ENCODE measurements at regions not wholly inside any gene's neighbourhood (a gene's known extent, or its start where the extent isn't known, plus 50 kb on each side); places are given as distances from the start of the nearest gene placed in this dataset.

DNA sequence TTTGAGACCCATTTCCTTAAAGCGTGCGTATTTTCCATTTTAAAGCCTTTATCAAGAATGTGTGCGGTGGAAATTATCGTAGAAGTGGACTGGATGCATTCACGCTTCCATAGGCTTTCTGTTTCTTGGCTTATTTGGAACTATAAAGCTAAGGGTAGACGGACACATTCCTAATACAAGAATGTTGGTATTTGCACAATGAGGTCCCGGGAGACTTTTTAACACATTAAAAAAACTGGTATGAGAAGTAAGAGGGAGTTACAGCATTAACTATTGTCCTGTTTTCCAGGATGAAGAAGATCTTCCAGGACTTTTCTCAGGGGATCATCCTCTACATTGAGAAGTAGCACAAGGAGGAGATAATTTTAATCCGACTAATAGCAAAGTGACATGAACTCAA is 653.0 kb downstream of the MTRR start:
- TF ChIP-seq SMAD3 (CRISPR knock-in tag; IDR thresholded peaks at IDR 0.05; ENCODE audit: borderline replicate concordance) (no peak), CTCF (IDR thresholded peaks at IDR 0.05) (no peak), FOXP4 (CRISPR knock-in tag; IDR thresholded peaks at IDR 0.05) (no peak), JUN (CRISPR knock-in tag; IDR thresholded peaks at IDR 0.05) (no peak), NFYB (CRISPR knock-in tag; conservative IDR thresholded peaks at IDR 0.05; ENCODE audit: low read depth) (no peak), ELF4 (CRISPR knock-in tag; IDR thresholded peaks at IDR 0.05; ENCODE audit: low read depth) (no peak), IRF2 (CRISPR knock-in tag; IDR thresholded peaks at IDR 0.05; ENCODE audit: borderline replicate concordance, low read depth) (no peak), TP53 (CRISPR knock-in tag; IDR thresholded peaks at IDR 0.05) (no peak), NR3C1 (CRISPR knock-in tag; conservative IDR thresholded peaks at IDR 0.05; ENCODE audit: low read depth) (no peak), CREM (CRISPR knock-in tag; IDR thresholded peaks at IDR 0.05) (no peak), ZNF317 (CRISPR knock-in tag; IDR thresholded peaks at IDR 0.05; ENCODE audit: borderline replicate concordance, low read depth) (no peak), ATF1 (CRISPR knock-in tag; IDR thresholded peaks at IDR 0.05) (no peak)
